HepG2 (cell line): ENCODE measurements at regions not wholly inside any gene's neighbourhood (a gene's known extent, or its start where the extent isn't known, plus 50 kb on each side); places are given as distances from the start of the nearest gene placed in this dataset.

Source experiments
- small RNA-seq, 3 experiments: library from RNA; depleted of rRNA; stranded (forward); fragments of <200 nt; gene quantifications; one replicate each; pipeline ENCODE3, GENCODE V24; 2012; ENCODE audit warnings: low read depth in 2 of 3, low replicate concordance in 1 of 3; ENCODE audit not compliant: insufficient read length in 3 of 3, insufficient read depth in 2 of 3

Small RNA genes in the stretch of these regions (small RNA-seq; reads per million reads assigned to genes)
- gene RNA5SP454: 0 reads per million in 3 experiments
